Prostate gland (tissue), 2 donors: ENCODE measurements at regions not wholly inside any gene's neighbourhood (a gene's known extent, or its start where the extent isn't known, plus 50 kb on each side); places are given as distances from the start of the nearest gene placed in this dataset.

Experiments used
- POLR2AphosphoS5 ChIP-seq: sonication (generic); formaldehyde crosslinking; IDR thresholded peaks from one replicate; pipeline ENCODE4 v1.6.1; 2017; ENCODE audit warnings: antibody characterized with exemption
- TF ChIP-seq, protein P1 (sequence below), 4 experiments: fragments of 200-600 bp in 2 of 4; fragments of 450-650 bp in 2 of 4; sonication (generic) in 2 of 4; IDR thresholded peaks; 1 replicate in 3 of 4; 2 replicates in 1 of 4; pipeline ENCODE4 v1.5.1; 2016 to 2019; ENCODE audit warnings: antibody characterized with exemption in 4 of 4, mild to moderate bottlenecking in 2 of 4, moderate library complexity in 2 of 4

DNA sequence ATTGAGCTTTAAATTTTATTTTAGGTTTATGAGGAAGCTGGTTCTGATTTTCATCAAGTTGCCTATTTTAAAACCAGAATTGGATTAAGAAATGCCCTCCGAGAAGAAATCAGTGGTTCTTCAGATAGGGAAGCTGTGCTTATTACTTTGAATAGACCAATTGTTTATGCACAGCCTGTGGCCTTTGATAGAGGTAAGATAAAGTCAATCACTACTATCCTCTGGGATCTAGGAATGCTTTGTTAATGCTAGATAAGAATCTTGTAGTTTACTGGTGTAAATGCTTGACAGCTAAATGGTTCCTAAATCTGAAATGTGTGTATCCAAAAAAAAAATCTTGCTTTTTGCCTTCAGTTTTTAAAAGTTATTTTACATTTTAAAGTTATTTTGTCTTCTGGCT lies 73.0 kb upstream of the ADAD1 start:
- TF ChIP-seq, protein P1, sequence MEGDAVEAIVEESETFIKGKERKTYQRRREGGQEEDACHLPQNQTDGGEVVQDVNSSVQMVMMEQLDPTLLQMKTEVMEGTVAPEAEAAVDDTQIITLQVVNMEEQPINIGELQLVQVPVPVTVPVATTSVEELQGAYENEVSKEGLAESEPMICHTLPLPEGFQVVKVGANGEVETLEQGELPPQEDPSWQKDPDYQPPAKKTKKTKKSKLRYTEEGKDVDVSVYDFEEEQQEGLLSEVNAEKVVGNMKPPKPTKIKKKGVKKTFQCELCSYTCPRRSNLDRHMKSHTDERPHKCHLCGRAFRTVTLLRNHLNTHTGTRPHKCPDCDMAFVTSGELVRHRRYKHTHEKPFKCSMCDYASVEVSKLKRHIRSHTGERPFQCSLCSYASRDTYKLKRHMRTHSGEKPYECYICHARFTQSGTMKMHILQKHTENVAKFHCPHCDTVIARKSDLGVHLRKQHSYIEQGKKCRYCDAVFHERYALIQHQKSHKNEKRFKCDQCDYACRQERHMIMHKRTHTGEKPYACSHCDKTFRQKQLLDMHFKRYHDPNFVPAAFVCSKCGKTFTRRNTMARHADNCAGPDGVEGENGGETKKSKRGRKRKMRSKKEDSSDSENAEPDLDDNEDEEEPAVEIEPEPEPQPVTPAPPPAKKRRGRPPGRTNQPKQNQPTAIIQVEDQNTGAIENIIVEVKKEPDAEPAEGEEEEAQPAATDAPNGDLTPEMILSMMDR (IDR thresholded peaks at IDR 0.05): no peak
- no peak for TF ChIP-seq POLR2AphosphoS5
